ENCODE measurements at regions not wholly inside any gene's neighbourhood (a gene's known extent, or its start where the extent isn't known, plus 50 kb on each side); places are given as distances from the start of the nearest gene placed in this dataset.

DNA sequence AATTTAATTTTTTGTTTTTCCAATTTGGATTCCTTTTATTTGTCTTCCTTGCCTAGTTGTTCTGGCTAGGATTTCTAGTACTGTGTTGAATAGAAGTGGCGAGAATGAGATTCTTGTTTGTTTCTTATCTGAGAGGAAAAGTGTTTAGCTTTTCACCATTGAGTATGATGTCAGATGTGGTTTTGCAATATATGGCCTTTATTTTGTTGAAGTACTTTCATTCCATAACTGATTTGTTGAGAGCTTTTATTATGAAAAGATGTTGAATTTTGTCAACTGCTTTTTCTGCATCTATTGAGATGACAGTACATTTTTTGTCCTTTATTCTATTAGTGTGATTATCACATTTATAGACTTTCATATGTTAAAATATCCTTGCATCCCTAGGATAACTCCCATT is 462.0 kb downstream of the CCDC91 start:
- Mint-ChIP-seq H3K9me3 (peaks cover 2 to 3% of the 10 kb centered on the region in 2 donors), H3K4me1 (no peaks in the 10 kb centered on the region), H3K4me3 (no peak overlapping the region), H3K36me3 (no peaks in the 10 kb centered on the region), H3K27ac (no peak overlapping the region), H3K27me3 (ENCODE audit: low read depth in 2 of 2) (no peaks in the 10 kb centered on the region)
- DNase-seq (no peak), ATAC-seq (no peak)
- Histone ChIP-seq H3K27me3 (ENCODE audit: control insufficient read depth, insufficient read depth, low read length) (no peaks in the 10 kb centered on the region), H3K4me1 (ENCODE audit: control insufficient read depth, insufficient read depth, low read length) (no peaks in the 10 kb centered on the region), H3K27ac (ENCODE audit: low read length) (no peak overlapping the region), H3K4me3 (ENCODE audit: low read length) (no peak overlapping the region), H3K36me3 (ENCODE audit: control insufficient read depth, insufficient read depth, low read length) (no peaks in the 10 kb centered on the region), H3K9me3 (ENCODE audit: control insufficient read depth, insufficient read depth, low read length) (no peaks in the 10 kb centered on the region)
- 100% methylated on average over 1 of the region's 1 CpG for WGBS (ENCODE audit: insufficient coverage)
- TF ChIP-seq, protein P1, sequence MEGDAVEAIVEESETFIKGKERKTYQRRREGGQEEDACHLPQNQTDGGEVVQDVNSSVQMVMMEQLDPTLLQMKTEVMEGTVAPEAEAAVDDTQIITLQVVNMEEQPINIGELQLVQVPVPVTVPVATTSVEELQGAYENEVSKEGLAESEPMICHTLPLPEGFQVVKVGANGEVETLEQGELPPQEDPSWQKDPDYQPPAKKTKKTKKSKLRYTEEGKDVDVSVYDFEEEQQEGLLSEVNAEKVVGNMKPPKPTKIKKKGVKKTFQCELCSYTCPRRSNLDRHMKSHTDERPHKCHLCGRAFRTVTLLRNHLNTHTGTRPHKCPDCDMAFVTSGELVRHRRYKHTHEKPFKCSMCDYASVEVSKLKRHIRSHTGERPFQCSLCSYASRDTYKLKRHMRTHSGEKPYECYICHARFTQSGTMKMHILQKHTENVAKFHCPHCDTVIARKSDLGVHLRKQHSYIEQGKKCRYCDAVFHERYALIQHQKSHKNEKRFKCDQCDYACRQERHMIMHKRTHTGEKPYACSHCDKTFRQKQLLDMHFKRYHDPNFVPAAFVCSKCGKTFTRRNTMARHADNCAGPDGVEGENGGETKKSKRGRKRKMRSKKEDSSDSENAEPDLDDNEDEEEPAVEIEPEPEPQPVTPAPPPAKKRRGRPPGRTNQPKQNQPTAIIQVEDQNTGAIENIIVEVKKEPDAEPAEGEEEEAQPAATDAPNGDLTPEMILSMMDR (IDR thresholded peaks at IDR 0.05) = no peak
- intact Hi-C loops (cut with micrococcal nuclease) = no loop called here

DNA sequence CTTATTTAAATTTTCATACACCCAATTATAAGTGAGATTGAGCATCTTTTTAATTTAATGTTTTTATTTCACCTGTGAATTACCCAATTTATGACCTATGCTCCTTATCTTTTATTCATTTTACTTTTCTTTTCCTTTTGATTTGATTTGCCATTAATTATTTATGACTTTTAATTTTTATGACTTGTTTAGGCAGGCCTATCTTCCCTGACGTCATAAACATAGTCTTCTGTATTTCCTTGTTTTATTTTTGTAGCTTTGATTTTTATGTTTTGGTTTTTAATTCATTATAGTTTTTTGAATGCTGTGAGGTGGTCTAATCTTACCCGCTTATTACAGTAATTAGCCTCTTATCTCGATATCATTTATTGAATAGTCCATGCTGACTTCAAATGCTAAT is 467.1 kb upstream of the FAR2 start:
- Histone ChIP-seq H3K27me3 (ENCODE audit: control insufficient read depth, insufficient read depth, low read length) (no peaks in the 10 kb centered on the region), H3K9me3 (ENCODE audit: control insufficient read depth, insufficient read depth, low read length) (no peaks in the 10 kb centered on the region), H3K27ac (ENCODE audit: low read length) (no peak overlapping the region), H3K4me3 (ENCODE audit: low read length) (no peak overlapping the region), H3K4me1 (ENCODE audit: control insufficient read depth, insufficient read depth, low read length) (no peaks in the 10 kb centered on the region), H3K36me3 (ENCODE audit: control insufficient read depth, insufficient read depth, low read length) (no peaks in the 10 kb centered on the region)
- DNase-seq (no peak), ATAC-seq (no peak)
- H3K4me3 Mint-ChIP-seq = peak overlapping the region; percentile 49
- H3K36me3 Mint-ChIP-seq = no peaks in the 10 kb centered on the region
- TF ChIP-seq, protein P1 (IDR thresholded peaks at IDR 0.05) = no peak
- 100% methylated on average over 1 of the region's 3 CpGs for WGBS (ENCODE audit: insufficient coverage)
- no peaks in the 10 kb centered on the region for H3K27me3 Mint-ChIP-seq (ENCODE audit: low read depth in 2 of 2)
- peaks cover 7 to 25% of the 10 kb centered on the region in 2 donors for H3K9me3 Mint-ChIP-seq
- H3K27ac Mint-ChIP-seq = no peak overlapping the region
- intact Hi-C loops (cut with micrococcal nuclease) = no loop called here
- no peaks in the 10 kb centered on the region for H3K4me1 Mint-ChIP-seq

DNA sequence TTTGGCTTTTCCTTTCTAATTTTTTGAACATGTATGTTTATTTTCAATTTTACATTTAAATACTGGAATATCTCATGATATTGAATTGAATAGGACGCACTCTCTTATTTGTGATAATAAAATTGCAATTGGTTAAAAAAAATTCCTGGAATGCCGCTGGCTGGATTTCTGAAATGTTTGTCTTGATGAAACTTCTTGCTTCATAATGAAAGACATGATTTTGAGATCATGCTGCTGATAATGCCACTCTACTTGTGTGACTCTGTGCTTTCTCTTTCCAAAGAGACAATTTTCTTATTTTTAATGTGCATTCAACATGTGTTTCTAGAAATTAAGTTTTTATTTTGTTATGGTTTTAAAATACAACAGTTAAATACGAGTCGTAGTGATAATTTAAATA is 465.7 kb upstream of the FAR2 start:
- DNase-seq (no peak), ATAC-seq (no peak)
- Histone ChIP-seq H3K9me3 (ENCODE audit: control insufficient read depth, insufficient read depth, low read length) (no peaks in the 10 kb centered on the region), H3K36me3 (ENCODE audit: control insufficient read depth, insufficient read depth, low read length) (no peaks in the 10 kb centered on the region), H3K4me1 (ENCODE audit: control insufficient read depth, insufficient read depth, low read length) (no peaks in the 10 kb centered on the region), H3K27ac (ENCODE audit: low read length) (no peak overlapping the region), H3K4me3 (ENCODE audit: low read length) (no peak overlapping the region), H3K27me3 (ENCODE audit: control insufficient read depth, insufficient read depth, low read length) (no peaks in the 10 kb centered on the region)
- H3K9me3 Mint-ChIP-seq = peaks cover 7 to 28% of the 10 kb centered on the region in 2 donors
- H3K36me3 Mint-ChIP-seq = no peaks in the 10 kb centered on the region
- intact Hi-C loops (cut with micrococcal nuclease) = no loop called here
- H3K27me3 Mint-ChIP-seq (ENCODE audit: low read depth in 2 of 2) = no peaks in the 10 kb centered on the region
- TF ChIP-seq, protein P1 (IDR thresholded peaks at IDR 0.05) = no peak
- no peaks in the 10 kb centered on the region for H3K4me1 Mint-ChIP-seq
- no peak overlapping the region for H3K27ac Mint-ChIP-seq
- 94% methylated on average over 4 of the region's 4 CpGs for WGBS (ENCODE audit: insufficient coverage)
- no peak overlapping the region for H3K4me3 Mint-ChIP-seq

DNA sequence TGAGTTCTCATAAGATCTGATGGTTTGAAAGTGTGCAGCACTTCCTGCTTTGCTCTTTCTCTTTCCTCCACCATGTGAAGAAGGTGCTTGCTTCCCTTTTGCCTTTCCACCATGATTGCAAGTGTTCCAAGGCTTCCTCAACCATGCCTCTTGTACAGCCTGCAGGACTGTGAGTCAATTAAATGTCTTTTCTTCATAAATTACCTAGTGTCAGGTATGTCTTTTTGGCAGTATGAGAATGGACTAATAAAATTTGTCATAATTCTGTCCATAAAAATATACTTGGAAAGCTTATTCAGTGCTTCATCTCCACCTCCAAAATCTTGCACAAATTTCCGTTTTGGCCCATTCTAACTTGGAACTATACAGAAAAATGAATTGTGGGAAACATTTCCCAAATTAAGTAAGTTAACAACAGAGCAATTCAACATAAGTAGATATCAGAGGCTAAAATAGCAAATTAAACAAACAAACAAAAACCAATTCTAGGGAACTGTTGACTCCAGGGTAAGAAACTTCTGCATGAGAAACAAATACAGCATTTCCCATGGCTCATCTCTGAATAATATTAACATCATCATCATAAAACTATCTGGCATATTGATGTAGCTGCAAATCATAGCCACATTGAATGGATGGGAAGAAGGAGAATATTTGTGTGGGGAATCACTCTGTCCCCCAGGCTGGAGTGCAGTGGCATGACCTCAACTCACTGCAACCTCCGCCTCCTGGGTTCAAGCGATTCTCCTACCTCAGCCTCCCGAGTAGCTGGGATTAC is 459.5 kb upstream of the FAR2 start:
- H3K4me1 Mint-ChIP-seq = no peaks in the 10 kb centered on the region
- H3K27ac Mint-ChIP-seq = no peak overlapping the region
- Histone ChIP-seq H3K4me1 (ENCODE audit: control insufficient read depth, insufficient read depth, low read length) (no peaks in the 10 kb centered on the region), H3K4me3 (ENCODE audit: low read length) (no peak overlapping the region), H3K36me3 (ENCODE audit: control insufficient read depth, insufficient read depth, low read length) (no peaks in the 10 kb centered on the region), H3K9me3 (ENCODE audit: control insufficient read depth, insufficient read depth, low read length) (no peaks in the 10 kb centered on the region), H3K27ac (ENCODE audit: low read length) (no peak overlapping the region), H3K27me3 (ENCODE audit: control insufficient read depth, insufficient read depth, low read length) (no peaks in the 10 kb centered on the region)
- intact Hi-C loops (cut with micrococcal nuclease) = no loop called here
- 95% methylated on average over 4 of the region's 4 CpGs for WGBS (ENCODE audit: insufficient coverage)
- TF ChIP-seq, protein P1 (IDR thresholded peaks at IDR 0.05) = no peak
- no peak overlapping the region for H3K4me3 Mint-ChIP-seq
- H3K9me3 Mint-ChIP-seq = peaks cover 10 to 16% of the 10 kb centered on the region in 2 donors
- ATAC-seq = no peak
- H3K36me3 Mint-ChIP-seq = no peaks in the 10 kb centered on the region
- no peaks in the 10 kb centered on the region for H3K27me3 Mint-ChIP-seq (ENCODE audit: low read depth in 2 of 2)
- no peak for DNase-seq

Data from natural killer cell (primary cell).